HG03103 (cell line): ENCODE measurements at regions not wholly inside any gene's neighbourhood (a gene's known extent, or its start where the extent isn't known, plus 50 kb on each side); places are given as distances from the start of the nearest gene placed in this dataset.

ENCODE experiments used
- ATAC-seq: cut with Tn5 transposase; IDR thresholded peaks from one replicate; pipeline ENCODE4 v1.9.1; 2021; ENCODE audit warnings: low read depth; ENCODE audit not compliant: unreplicated experiment

GRCh38 chr5:171599411-171599810, 180.0 kb downstream of the FGF18 start:
- ATAC-seq, result no peak

DNA sequence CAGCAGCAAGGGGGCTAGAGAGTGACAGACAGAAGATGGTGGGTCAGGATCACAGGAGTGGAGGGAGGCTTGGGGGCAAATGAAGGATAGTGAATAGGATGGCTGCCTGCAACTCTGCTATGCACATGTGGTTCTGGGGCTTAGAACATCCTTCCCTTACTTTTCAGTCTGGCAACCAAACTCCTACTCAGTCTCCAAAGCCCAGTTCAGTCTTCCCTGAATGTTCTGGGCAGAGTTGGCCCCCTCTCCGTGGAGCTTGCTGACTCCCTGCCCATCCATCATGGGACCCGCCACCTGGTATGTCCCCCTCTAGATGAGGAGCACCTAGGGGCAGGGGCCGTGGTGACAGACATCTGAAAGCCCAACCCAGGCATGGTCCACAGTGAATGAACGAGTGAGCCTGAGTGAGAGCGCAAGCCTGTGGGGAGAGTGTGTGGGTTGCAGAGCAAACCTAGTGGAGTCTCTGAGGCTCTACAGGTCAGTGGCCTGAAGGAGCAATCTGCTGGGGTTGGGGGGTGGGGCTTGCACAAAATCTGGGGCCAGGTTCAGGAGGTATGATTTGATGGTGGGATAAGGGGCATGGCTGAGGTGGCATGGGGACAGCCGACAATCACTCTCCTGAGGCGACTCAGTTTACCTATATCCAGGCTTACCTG, 180.6 kb downstream of the FGF18 start:
- no peak for ATAC-seq

GRCh38 chr5:171600741-171601265, 181.4 kb downstream of the FGF18 start:
- no peak for ATAC-seq

GRCh38 chr5:171601266-171601881, 181.9 kb downstream of the FGF18 start:
- no peak for ATAC-seq

DNA sequence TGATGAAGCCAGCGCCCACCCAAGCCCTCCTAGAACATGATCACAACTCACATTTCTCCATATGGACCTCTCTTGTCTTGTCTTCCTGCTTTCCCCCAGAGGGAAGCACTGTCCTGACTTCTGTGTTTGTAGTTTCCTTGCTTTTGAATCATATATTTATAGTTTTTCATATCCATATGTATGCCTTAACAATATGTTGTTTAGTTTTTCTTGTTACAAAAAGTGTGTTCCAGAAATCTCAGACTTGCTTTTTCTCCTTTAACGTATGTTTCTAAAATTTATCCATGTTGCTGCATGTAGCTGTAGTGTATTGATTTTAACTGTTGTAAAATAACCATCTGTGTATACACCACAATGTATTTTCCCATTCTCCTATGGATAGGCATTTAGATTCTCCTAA, 182.0 kb upstream of the SMIM23 start:
- no peak for ATAC-seq

DNA sequence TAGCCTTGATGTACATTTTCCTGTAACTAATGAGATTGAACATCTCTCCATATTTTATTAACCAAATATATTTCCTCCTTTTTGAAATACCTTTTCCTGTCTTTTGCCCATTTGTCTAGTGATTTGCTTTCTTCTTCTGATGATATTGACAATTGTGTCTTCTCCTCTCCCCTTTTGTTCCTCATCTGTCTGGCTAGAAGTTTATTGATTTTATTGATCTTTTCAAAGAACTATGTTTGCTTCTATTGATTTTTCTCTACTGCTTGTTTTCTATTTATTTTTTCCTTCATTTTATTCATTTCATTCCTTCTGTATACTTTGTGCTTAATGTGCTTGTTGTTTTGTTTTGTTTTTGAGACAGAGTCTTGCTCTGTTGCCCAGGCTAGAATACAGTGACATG, 181.4 kb upstream of the SMIM23 start:
- no peak for ATAC-seq

DNA sequence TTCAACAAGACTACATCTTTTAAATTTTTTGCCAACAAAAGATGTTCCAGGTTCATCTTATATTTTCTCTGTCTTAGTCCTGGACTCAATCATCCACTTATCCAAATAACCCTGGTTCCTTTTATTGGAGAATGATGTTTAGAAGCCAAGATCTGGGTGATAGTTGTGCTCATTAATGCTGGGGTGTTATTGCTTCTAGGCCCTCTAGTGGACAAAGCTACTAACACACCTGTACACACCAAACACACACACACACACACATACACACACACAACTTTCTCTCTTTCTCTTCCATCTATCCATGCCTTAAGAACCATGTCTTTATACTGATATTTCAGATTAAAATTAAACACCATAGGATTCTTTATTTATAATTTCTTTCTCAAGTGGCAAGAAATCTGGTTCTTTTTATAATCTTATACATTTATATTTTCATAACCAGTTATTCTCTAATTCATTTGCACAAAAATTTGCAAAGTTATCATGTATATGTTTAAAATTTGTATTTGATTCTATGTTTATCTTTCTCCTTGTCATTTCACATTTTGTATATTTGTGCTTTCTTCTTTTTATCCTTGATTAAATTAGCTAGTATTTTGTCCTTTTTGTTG, 179.1 kb upstream of the SMIM23 start:
- ATAC-seq, result no peak

DNA sequence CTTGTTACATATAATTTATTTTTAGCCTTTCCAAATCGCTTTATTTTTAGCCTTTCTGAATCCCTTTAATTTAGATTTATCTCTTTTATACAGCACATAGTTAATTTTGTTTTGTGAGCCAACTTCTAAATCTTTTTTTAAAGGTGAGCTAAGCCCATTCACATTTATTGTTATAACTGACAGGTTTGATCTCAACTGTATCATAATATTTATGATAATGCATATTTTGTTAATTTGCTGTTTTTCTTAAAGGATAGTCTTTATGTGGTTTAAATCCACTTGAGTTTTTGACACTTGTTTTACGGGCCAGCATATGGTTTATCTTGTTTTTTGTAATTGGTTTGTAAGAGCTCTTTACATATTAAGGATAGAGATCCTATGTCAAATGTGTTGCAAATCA, 177.8 kb upstream of the SMIM23 start:
- ATAC-seq, result no peak

GRCh38 chr5:171609806-171610452, 175.7 kb upstream of the SMIM23 start:
- ATAC-seq, result no peak

DNA sequence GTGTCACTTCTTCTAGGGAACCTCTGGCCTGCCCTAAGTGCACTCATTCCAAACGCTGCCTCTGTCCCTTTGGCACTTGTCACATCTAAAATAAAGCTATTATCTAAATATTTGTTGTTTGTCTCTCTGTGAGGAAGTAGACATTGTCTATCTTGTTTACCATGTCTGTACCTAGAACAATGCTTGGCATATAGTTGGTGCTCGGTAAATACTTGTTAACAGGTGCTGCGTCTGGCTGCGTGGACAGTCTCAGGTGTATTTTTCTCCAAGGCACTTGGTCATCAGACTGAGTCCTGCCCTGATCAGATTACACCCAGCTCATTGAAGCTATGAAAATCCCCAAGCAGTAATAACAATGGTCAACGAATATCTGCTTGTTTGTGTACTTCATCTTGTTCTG, 174.9 kb upstream of the SMIM23 start:
- ATAC-seq, result no peak

DNA sequence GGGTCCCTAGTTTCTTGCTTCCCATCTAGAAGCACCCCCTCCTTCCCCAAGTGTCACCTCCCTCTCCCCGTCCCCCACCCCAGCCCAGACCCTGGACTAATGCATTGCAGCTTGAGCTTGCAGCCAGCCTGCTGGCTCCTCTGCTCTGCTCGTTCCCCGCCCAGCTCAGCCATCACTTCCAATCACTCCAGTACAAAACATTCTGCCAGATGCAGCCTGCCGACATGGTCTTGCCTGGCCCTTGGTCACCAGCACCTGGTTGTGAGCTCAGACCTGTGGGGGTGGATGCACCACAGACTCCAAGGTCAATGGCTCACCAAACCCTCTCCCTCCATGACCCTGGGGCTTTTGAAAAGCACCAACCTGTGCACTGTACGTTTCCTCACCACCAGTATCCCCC, 172.9 kb upstream of the SMIM23 start:
- no peak for ATAC-seq

DNA sequence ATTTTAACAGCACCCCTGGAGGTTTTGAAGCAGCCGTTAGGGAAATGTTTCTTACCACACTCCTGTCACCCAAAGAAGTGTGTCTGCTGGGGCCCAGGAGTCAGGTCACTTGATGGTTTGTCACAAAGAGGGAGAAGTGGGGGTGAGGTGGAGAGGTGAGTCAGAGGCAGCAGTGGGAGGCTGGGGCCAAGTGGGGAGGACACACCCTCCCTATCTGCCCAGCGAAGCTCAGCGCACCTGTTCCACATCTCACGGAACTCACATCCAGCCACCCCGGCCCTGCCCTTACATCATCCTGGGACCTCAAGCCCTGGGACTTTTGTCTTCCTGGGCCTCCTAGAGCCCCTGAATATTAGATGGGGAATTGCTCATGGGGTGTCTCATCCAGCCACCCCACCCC, 171.1 kb upstream of the SMIM23 start:
- ATAC-seq, result no peak

- no peak for ATAC-seq
Measured at GRCh38 chr5:171614971-171615653, 170.5 kb upstream of the SMIM23 start.

GRCh38 chr5:171615705-171616640, 169.6 kb upstream of the SMIM23 start:
- ATAC-seq, result no peak

DNA sequence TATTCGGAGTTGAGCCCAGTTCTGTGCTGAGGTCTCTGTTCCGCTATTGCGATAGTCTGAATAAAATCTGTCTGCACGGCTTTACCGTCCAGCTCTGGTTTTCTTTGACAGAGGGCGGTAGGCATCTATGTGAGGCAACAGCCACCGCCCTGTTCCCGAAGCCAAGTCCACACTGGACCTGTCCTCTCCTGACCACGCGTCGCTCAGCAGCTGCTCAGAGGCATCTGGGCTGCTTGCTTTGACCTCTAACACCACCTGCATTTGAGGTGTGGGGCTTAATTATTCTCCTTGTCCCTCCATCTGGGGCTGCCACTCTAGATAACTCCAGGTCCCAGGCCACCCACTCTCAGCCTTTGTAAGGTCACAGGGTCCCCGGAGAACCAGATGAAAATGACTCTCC, 168.4 kb upstream of the SMIM23 start:
- ATAC-seq, result no peak

GRCh38 chr5:171617817-171618591, 167.6 kb upstream of the SMIM23 start:
- ATAC-seq, result no peak

GRCh38 chr5:171619196-171619595, 166.4 kb upstream of the SMIM23 start:
- ATAC-seq, result no peak

GRCh38 chr5:171619744-171620143, 165.9 kb upstream of the SMIM23 start:
- ATAC-seq, result no peak

DNA sequence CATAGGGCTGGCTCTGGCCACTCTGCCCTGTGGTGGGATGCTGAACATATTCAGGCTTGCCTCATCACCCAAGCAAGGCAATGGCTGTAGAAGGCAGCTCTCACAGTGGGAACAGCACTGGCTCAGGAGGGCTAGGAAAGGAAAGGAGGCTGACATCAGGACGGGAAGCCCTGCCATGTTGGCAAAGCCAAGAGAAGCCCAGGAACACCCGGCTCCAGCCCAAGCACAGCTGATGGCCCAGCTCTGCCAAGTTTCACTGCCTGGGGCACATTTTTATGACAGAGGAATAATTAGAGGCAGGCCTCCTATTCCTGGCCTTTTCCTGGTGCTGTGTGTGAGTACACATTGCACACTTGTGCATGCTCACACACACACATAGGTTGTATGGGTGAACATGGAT, 163.6 kb upstream of the SMIM23 start:
- no peak for ATAC-seq
